ENCODE measurements at regions not wholly inside any gene's neighbourhood (a gene's known extent, or its start where the extent isn't known, plus 50 kb on each side); places are given as distances from the start of the nearest gene placed in this dataset.

- BruUV-seq (replicated peaks): no TSS peak
These were observed 145.7 kb upstream of the KCNH8 start for GRCh38 chr3:19002606-19003005.

GRCh38 chr3:18998069-18998468 is 150.2 kb upstream of the KCNH8 start:
- intact Hi-C loops (cut with micrococcal nuclease; ENCODE audit: unreplicated experiment): no loop called here
- POLR2A ChIA-PET (ENCODE audit: low non-redundant PET): no interaction called here
- TF ChIP-seq EZH2 (IDR thresholded peaks at IDR 0.05; ENCODE audit: borderline replicate concordance, low read depth, low read length, poor library complexity, severe bottlenecking): no peak
- no peak for TF ChIP-seq CTCF (conservative IDR thresholded peaks at IDR 0.05; ENCODE audit: low read depth, low read length)
- CTCF ChIA-PET: no interaction called here
- H3K9me3 ChIP-seq (ENCODE audit: low read depth, low read length, poor library complexity, severe bottlenecking): peaks cover 3% of the 10 kb centered on the region
- no peak for DNase-seq (ENCODE audit: low spot score)
- no peaks in the 10 kb centered on the region for H3K4me1 ChIP-seq (ENCODE audit: insufficient read depth, low read length, poor library complexity, severe bottlenecking)
- no TSS peak for BruUV-seq (replicated peaks)
- H3K27me3 ChIP-seq (replicated peaks; ENCODE audit: insufficient read depth, low read depth, low read length, poor library complexity): no peaks in the 10 kb centered on the region
- H3K27ac ChIP-seq (ENCODE audit: low read depth, low read length, poor library complexity, severe bottlenecking): no peak overlapping the region
- no peak overlapping the region for H3K4me3 ChIP-seq (ENCODE audit: low read depth, low read length, poor library complexity, severe bottlenecking)
- no peaks in the 10 kb centered on the region for H3K36me3 ChIP-seq (ENCODE audit: insufficient read depth, low read length, poor library complexity, severe bottlenecking)

More at GRCh38 chr3:19002606-19003005, 145.7 kb upstream of the KCNH8 start:
- Histone ChIP-seq H3K36me3 (ENCODE audit: insufficient read depth, low read length, poor library complexity, severe bottlenecking) (no peaks in the 10 kb centered on the region), H3K27ac (ENCODE audit: low read depth, low read length, poor library complexity, severe bottlenecking) (no peak overlapping the region), H3K4me1 (ENCODE audit: insufficient read depth, low read length, poor library complexity, severe bottlenecking) (no peaks in the 10 kb centered on the region), H3K27me3 (replicated peaks; ENCODE audit: insufficient read depth, low read depth, low read length, poor library complexity) (no peaks in the 10 kb centered on the region), H3K9me3 (ENCODE audit: low read depth, low read length, poor library complexity, severe bottlenecking) (peaks cover 3% of the 10 kb centered on the region), H3K4me3 (ENCODE audit: low read depth, low read length, poor library complexity, severe bottlenecking) (no peak overlapping the region)
- ChIA-PET CTCF (no interaction called here), POLR2A (ENCODE audit: low non-redundant PET) (no interaction called here)
- no peak for DNase-seq (ENCODE audit: low spot score)
- intact Hi-C loops (cut with micrococcal nuclease; ENCODE audit: unreplicated experiment): no loop called here
- no peak for TF ChIP-seq CTCF (conservative IDR thresholded peaks at IDR 0.05; ENCODE audit: low read depth, low read length)
- no peak for TF ChIP-seq EZH2 (IDR thresholded peaks at IDR 0.05; ENCODE audit: borderline replicate concordance, low read depth, low read length, poor library complexity, severe bottlenecking)

GRCh38 chr3:18992709-18993108 is 155.6 kb upstream of the KCNH8 start:
- no TSS peak for BruUV-seq (replicated peaks)
- ChIA-PET CTCF (no interaction called here), POLR2A (ENCODE audit: low non-redundant PET) (no interaction called here)
- H3K4me3 ChIP-seq (ENCODE audit: low read depth, low read length, poor library complexity, severe bottlenecking): no peak overlapping the region
- no peaks in the 10 kb centered on the region for H3K36me3 ChIP-seq (ENCODE audit: insufficient read depth, low read length, poor library complexity, severe bottlenecking)
- H3K27ac ChIP-seq (ENCODE audit: low read depth, low read length, poor library complexity, severe bottlenecking): no peak overlapping the region
- intact Hi-C loops (cut with micrococcal nuclease; ENCODE audit: unreplicated experiment): no loop called here
- no peak for DNase-seq (ENCODE audit: low spot score)
- TF ChIP-seq EZH2 (IDR thresholded peaks at IDR 0.05; ENCODE audit: borderline replicate concordance, low read depth, low read length, poor library complexity, severe bottlenecking) (no peak), CTCF (conservative IDR thresholded peaks at IDR 0.05; ENCODE audit: low read depth, low read length) (no peak)
- no peaks in the 10 kb centered on the region for H3K9me3 ChIP-seq (ENCODE audit: low read depth, low read length, poor library complexity, severe bottlenecking)
- H3K27me3 ChIP-seq (replicated peaks; ENCODE audit: insufficient read depth, low read depth, low read length, poor library complexity): peaks cover 4% of the 10 kb centered on the region
- no peaks in the 10 kb centered on the region for H3K4me1 ChIP-seq (ENCODE audit: insufficient read depth, low read length, poor library complexity, severe bottlenecking)
